Activated CD8-positive, alpha-beta T cell treated with anti-CD3 and anti-CD28 coated beads for 36 hours (primary cell): ENCODE measurements at regions not wholly inside any gene's neighbourhood (a gene's known extent, or its start where the extent isn't known, plus 50 kb on each side); places are given as distances from the start of the nearest gene placed in this dataset.

Experiments
- ATAC-seq: fragments of 200-7000 bp; cut with Tn5 transposase; one replicate; pipeline ENCODE4 v1.10.0; 2021; ENCODE audit warnings: mild to moderate bottlenecking, moderate library complexity
- CTCF ChIA-PET: fragments of 350-600 bp; sonication (Branson Sonifier 250); formaldehyde crosslinking; loops from one replicate; lab custom pipeline; 2021; ENCODE audit warnings: antibody characterized with exemption; lab: Charles Lee
- POLR2A ChIA-PET: fragments of 350-600 bp; sonication (Branson Sonifier 250); formaldehyde crosslinking; loops from one replicate; lab custom pipeline; 2021; ENCODE audit warnings: antibody characterized with exemption; lab: Charles Lee
- DNase-seq: peaks from one replicate; pipeline ENCODE4 v3.0.0-alpha.2; 2020
- H3K27ac Mint-ChIP-seq: one replicate; pipeline ENCODE4 v1.8.0; 2021; ENCODE audit warnings: mild to moderate bottlenecking, mixed read lengths
- H3K27me3 Mint-ChIP-seq: one replicate; pipeline ENCODE4 v1.8.0; 2021; ENCODE audit warnings: mixed read lengths
- H3K36me3 Mint-ChIP-seq: one replicate; pipeline ENCODE4 v1.8.0; 2021; ENCODE audit warnings: low read depth, mixed read lengths
- H3K4me1 Mint-ChIP-seq: one replicate; pipeline ENCODE4 v1.8.0; 2021; ENCODE audit warnings: low read depth, mixed read lengths
- H3K4me3 Mint-ChIP-seq: one replicate; pipeline ENCODE4 v1.8.0; 2021; ENCODE audit warnings: mild to moderate bottlenecking, moderate library complexity, mixed read lengths
- H3K9me3 Mint-ChIP-seq: one replicate; pipeline ENCODE4 v1.8.0; 2021; ENCODE audit warnings: mixed read lengths
- intact Hi-C: fragments of 100-400 bp; cut with micrococcal nuclease; formaldehyde crosslinking; loops from one replicate; pipeline ENCODE4 v1.10.0; 2022
- TF ChIP-seq, protein P1 (sequence below): fragments of 200-600 bp; IDR thresholded peaks from one replicate; pipeline ENCODE4 v1.8.0; 2022; ENCODE audit warnings: antibody characterized with exemption, mild to moderate bottlenecking

DNA sequence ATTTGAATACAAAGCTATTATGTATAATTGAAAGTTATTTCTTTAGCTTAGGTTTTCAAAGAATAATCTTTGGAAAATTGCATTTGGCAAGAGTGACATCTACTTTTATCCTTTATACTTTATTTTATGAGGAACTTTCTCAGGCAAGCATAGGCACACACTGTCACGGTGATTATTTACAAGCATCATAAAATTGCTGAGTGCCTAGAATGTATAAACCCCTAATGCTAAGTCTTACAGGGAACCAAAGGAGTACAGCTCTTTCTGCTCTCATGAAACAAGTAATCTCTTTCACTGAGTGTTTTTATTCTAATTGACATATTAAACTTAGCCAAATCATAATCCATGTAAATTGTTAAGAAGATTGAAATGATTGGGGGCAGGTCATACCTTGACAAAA, 154.9 kb downstream of the FSCB start:
- H3K27me3 Mint-ChIP-seq = no peaks in the 10 kb centered on the region

DNA sequence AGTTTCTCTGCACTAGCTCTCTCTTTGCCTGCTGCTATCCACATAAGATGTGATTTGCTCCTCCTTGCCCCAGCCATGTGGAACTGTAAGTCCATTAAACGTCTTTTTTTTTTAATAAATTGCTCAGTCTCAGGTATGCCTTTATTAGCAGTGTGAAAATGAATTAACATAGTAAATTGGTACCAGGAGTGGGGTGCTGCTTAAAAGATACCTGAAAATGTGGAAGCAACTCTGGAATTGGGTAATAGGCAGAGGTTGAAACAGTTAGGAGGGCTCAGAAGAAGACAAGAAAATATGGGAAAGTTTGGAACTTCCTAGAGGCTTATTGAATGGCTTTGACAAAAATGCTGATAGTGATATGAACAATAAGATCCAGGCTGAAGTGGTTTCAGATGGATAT, 159.8 kb downstream of the FSCB start:
- TF ChIP-seq, protein P1, sequence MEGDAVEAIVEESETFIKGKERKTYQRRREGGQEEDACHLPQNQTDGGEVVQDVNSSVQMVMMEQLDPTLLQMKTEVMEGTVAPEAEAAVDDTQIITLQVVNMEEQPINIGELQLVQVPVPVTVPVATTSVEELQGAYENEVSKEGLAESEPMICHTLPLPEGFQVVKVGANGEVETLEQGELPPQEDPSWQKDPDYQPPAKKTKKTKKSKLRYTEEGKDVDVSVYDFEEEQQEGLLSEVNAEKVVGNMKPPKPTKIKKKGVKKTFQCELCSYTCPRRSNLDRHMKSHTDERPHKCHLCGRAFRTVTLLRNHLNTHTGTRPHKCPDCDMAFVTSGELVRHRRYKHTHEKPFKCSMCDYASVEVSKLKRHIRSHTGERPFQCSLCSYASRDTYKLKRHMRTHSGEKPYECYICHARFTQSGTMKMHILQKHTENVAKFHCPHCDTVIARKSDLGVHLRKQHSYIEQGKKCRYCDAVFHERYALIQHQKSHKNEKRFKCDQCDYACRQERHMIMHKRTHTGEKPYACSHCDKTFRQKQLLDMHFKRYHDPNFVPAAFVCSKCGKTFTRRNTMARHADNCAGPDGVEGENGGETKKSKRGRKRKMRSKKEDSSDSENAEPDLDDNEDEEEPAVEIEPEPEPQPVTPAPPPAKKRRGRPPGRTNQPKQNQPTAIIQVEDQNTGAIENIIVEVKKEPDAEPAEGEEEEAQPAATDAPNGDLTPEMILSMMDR = no peak
- no peak overlapping the region for H3K27ac Mint-ChIP-seq
- no peak for ATAC-seq
- peaks cover 19% of the 10 kb centered on the region for H3K9me3 Mint-ChIP-seq
- DNase-seq = no peak
- ChIA-PET POLR2A (no interaction called here), CTCF (no interaction called here)
- no peaks in the 10 kb centered on the region for H3K4me1 Mint-ChIP-seq
- intact Hi-C loops = no loop called here
- H3K27me3 Mint-ChIP-seq = no peaks in the 10 kb centered on the region
- H3K4me3 Mint-ChIP-seq = no peak overlapping the region
- H3K36me3 Mint-ChIP-seq = no peaks in the 10 kb centered on the region

More for the DNA sequence above, 154.9 kb downstream of the FSCB start:
- Mint-ChIP-seq H3K9me3 (peaks cover 9% of the 10 kb centered on the region), H3K36me3 (no peaks in the 10 kb centered on the region), H3K4me3 (no peak overlapping the region), H3K4me1 (no peaks in the 10 kb centered on the region), H3K27ac (no peak overlapping the region)
- intact Hi-C loops = no loop called here
- POLR2A ChIA-PET = no interaction called here
- CTCF ChIA-PET = no interaction called here
- no peak for ATAC-seq
- no peak for DNase-seq
- TF ChIP-seq, protein P1 = no peak

DNA sequence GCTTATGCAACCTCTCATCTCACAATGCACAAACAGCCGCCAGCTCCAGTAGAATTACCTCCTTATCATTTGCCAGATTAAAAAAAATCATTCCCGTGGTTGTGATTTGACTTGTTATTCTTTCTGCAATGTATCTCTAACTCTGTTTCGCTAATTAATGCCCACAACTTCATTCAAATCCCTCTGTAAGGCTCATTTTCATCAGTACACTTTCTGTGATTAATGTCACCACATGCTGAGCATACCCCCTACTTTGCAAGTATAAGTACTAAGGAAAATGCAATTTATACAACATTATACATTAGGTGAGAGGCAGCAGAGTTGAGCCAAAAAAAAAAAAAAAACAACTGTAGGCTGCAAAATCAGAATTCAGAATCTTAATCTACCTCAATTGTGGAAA, 166.0 kb downstream of the FSCB start:
- Mint-ChIP-seq H3K4me1 (no peaks in the 10 kb centered on the region), H3K4me3 (no peak overlapping the region), H3K9me3 (peaks cover 2% of the 10 kb centered on the region), H3K36me3 (no peaks in the 10 kb centered on the region), H3K27ac (no peak overlapping the region), H3K27me3 (no peaks in the 10 kb centered on the region)
- TF ChIP-seq, protein P1 = no peak
- DNase-seq = no peak
- POLR2A ChIA-PET = no interaction called here
- ATAC-seq = no peak
- intact Hi-C loops = no loop called here
- CTCF ChIA-PET = no interaction called here

DNA sequence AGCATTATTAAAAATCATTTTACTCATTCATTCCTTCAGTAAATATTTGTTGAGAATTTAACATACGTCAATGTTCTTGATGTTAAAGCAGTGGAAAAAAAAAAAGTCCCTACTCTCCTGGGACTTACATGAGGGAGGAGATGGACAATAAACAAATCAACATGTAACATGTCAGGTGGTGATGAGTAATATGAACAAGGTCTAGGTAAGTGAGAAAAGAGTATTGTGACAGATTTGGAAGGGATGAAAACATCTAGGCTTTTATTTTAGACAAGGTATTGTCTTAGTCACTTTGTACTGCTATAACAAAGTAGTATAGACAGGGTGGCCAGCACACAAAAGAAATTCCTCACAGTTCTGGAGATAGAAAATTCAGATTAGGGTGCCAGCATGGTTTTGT, 167.2 kb downstream of the FSCB start:
- Mint-ChIP-seq H3K27me3 (no peaks in the 10 kb centered on the region), H3K27ac (no peak overlapping the region), H3K9me3 (peaks cover 2% of the 10 kb centered on the region), H3K36me3 (no peaks in the 10 kb centered on the region), H3K4me1 (no peaks in the 10 kb centered on the region), H3K4me3 (no peak overlapping the region)
- ATAC-seq (no peak), DNase-seq (no peak)
- intact Hi-C loops = no loop called here
- TF ChIP-seq, protein P1 = no peak
- CTCF ChIA-PET = no interaction called here
- POLR2A ChIA-PET = no interaction called here

DNA sequence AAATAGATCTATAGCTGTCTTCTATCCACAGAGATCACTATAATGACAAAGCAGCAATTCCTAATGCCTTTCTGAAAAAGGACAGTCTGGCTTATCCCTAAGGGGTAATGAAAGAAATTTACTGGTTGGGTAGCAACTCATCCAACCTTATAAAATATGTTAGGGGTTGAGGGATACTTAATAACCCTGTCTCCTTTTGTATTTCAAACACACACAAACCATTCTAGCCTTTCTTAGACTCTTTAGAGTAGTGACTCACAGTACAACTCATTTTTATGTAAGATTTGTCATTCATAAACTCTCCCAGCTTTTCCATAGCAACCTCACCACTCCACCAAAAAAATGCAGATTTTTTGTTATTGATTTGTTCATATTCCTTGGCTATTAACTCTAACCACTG, 167.9 kb downstream of the FSCB start:
- ATAC-seq (no peak), DNase-seq (no peak)
- H3K4me1 Mint-ChIP-seq = no peaks in the 10 kb centered on the region
- intact Hi-C loops = no loop called here
- H3K4me3 Mint-ChIP-seq = no peak overlapping the region
- TF ChIP-seq, protein P1 = no peak
- ChIA-PET CTCF (no interaction called here), POLR2A (no interaction called here)
- no peak overlapping the region for H3K27ac Mint-ChIP-seq
- H3K9me3 Mint-ChIP-seq = peaks cover 2% of the 10 kb centered on the region
- H3K27me3 Mint-ChIP-seq = no peaks in the 10 kb centered on the region
- no peaks in the 10 kb centered on the region for H3K36me3 Mint-ChIP-seq
